ENCODE measurements at regions not wholly inside any gene's neighbourhood (a gene's known extent, or its start where the extent isn't known, plus 50 kb on each side); places are given as distances from the start of the nearest gene placed in this dataset.

GRCh38 chr18:38481576-38481975 lies 916.0 kb upstream of the CELF4 start:
- no peak for DNase-seq (ENCODE audit: low spot score)

- DNase-seq (ENCODE audit: low spot score): no peak
These were observed 910.1 kb upstream of the CELF4 start for GRCh38 chr18:38475686-38476085.

GRCh38 chr18:38473535-38473934 lies 907.9 kb upstream of the CELF4 start:
- no peak for DNase-seq (ENCODE audit: low spot score)

- DNase-seq (ENCODE audit: low spot score): no peak
These were observed 904.8 kb upstream of the CELF4 start for GRCh38 chr18:38470421-38470820.

GRCh38 chr18:38466426-38466825 lies 900.8 kb upstream of the CELF4 start:
- no peak for DNase-seq (ENCODE audit: low spot score)

- DNase-seq (ENCODE audit: low spot score): no peak
These were observed 898.4 kb upstream of the CELF4 start for GRCh38 chr18:38464024-38464423.

- no peak for DNase-seq (ENCODE audit: low spot score)
These were observed 895.1 kb upstream of the CELF4 start for GRCh38 chr18:38460657-38461056.

- DNase-seq (ENCODE audit: low spot score): no peak
These were observed 893.8 kb upstream of the CELF4 start for GRCh38 chr18:38459131-38459994.

GRCh38 chr18:38458698-38459097 lies 893.1 kb upstream of the CELF4 start:
- DNase-seq (ENCODE audit: low spot score): no peak

GRCh38 chr18:38456253-38456652 lies 890.7 kb upstream of the CELF4 start:
- DNase-seq (ENCODE audit: low spot score): no peak

GRCh38 chr18:38454764-38455469 lies 889.3 kb upstream of the CELF4 start:
- DNase-seq (ENCODE audit: low spot score): no peak

GRCh38 chr18:38453880-38454279 lies 888.3 kb upstream of the CELF4 start:
- DNase-seq (ENCODE audit: low spot score): no peak

GRCh38 chr18:38450876-38451275 lies 885.3 kb upstream of the CELF4 start:
- no peak for DNase-seq (ENCODE audit: low spot score)

- DNase-seq (ENCODE audit: low spot score): no peak
These were observed 880.2 kb upstream of the CELF4 start for GRCh38 chr18:38445804-38446145.

- DNase-seq (ENCODE audit: low spot score): no peak
These were observed 879.6 kb upstream of the CELF4 start for GRCh38 chr18:38444971-38445803.

GRCh38 chr18:38427736-38428135 lies 862.1 kb upstream of the CELF4 start:
- no peak for DNase-seq (ENCODE audit: low spot score)

- DNase-seq (ENCODE audit: low spot score): no peak
These were observed 861.6 kb upstream of the CELF4 start for GRCh38 chr18:38427234-38427633.

GRCh38 chr18:38421872-38422615 lies 856.4 kb upstream of the CELF4 start:
- no peak for DNase-seq (ENCODE audit: low spot score)

GRCh38 chr18:38421021-38421420 lies 855.4 kb upstream of the CELF4 start:
- no peak for DNase-seq (ENCODE audit: low spot score)

- DNase-seq (ENCODE audit: low spot score): no peak
These were observed 855.0 kb upstream of the CELF4 start for GRCh38 chr18:38420611-38421010.

GRCh38 chr18:38415811-38416210 lies 850.2 kb upstream of the CELF4 start:
- no peak for DNase-seq (ENCODE audit: low spot score)

GRCh38 chr18:38413193-38413592 lies 847.6 kb upstream of the CELF4 start:
- DNase-seq (ENCODE audit: low spot score): no peak

Data from germinal center (tissue), 1 donor.